ENCODE measurements at regions not wholly inside any gene's neighbourhood (a gene's known extent, or its start where the extent isn't known, plus 50 kb on each side); places are given as distances from the start of the nearest gene placed in this dataset.

DNA sequence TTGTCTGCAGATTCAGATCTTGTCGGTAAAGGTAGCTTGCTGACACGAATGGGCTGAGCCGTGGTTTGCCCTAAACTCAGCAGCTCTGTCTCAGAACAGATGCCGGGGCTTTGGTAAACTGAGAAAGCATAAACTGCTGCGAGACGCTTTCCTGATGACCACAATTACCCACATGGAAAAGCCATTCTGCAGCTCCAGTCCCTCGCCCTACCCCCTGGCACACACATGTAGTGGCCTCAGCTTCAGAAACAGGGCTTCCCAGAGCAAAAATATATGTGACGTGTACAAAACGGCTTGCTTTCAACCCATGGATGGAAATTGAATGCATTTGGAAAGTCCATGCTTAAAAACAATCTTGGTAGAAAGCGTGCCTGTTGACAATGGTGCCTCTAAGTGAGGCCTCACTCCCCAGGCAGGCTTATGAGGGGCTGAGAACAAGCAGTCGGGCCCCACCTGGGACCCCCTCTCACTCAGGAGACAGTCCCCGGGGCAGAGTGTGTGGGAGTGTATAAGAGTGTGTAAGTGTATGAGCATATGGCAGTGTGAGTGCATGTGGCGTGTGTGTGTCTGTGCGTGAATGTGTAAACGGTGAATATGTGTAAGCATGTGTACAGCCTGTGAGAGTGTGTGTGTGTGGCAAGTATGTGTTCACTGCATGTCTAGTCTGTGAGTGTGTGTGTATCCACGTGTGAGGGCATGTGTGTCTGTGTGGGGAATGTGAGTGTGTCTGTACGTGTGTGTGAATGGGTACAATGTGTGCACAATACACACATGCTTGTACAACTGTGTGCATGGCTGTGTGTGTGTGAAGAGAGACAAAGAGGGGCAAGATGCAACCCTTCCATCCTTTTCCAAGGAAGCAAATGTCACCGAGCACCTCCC lies 88.2 kb upstream of the SMIM23 start:
- Histone ChIP-seq H3K9me2 (replicated peaks; ENCODE audit: insufficient read depth, low read length) (no peaks in the 10 kb centered on the region), H3K4me2 (ENCODE audit: low read depth, low read length, poor library complexity, severe bottlenecking) (no peak overlapping the region), H3K4me3 (ENCODE audit: insufficient read depth, low read length, poor library complexity, severe bottlenecking) (no peak overlapping the region), H3K27ac (ENCODE audit: low read depth, low read length) (no peak overlapping the region), H3K79me2 (ENCODE audit: insufficient read depth, low read length) (no peaks in the 10 kb centered on the region), H3K9ac (ENCODE audit: low read length) (no peak overlapping the region), H3F3A (ENCODE audit: insufficient read depth) (no peaks in the 10 kb centered on the region), H3K27me3 (ENCODE audit: low read length) (no peaks in the 10 kb centered on the region), H4K20me1 (ENCODE audit: low read depth, low read length) (no peaks in the 10 kb centered on the region), H3K9me3 (ENCODE audit: insufficient read depth, low read length) (no peaks in the 10 kb centered on the region), H3K36me3 (ENCODE audit: low read length) (no peaks in the 10 kb centered on the region), H2AFZ (ENCODE audit: low read depth, low read length, severe bottlenecking) (no peak overlapping the region)
- no peak for TF ChIP-seq EZH2phosphoT487 (conservative IDR thresholded peaks at IDR 0.05; ENCODE audit: low read length)
- TF ChIP-seq, protein P1, sequence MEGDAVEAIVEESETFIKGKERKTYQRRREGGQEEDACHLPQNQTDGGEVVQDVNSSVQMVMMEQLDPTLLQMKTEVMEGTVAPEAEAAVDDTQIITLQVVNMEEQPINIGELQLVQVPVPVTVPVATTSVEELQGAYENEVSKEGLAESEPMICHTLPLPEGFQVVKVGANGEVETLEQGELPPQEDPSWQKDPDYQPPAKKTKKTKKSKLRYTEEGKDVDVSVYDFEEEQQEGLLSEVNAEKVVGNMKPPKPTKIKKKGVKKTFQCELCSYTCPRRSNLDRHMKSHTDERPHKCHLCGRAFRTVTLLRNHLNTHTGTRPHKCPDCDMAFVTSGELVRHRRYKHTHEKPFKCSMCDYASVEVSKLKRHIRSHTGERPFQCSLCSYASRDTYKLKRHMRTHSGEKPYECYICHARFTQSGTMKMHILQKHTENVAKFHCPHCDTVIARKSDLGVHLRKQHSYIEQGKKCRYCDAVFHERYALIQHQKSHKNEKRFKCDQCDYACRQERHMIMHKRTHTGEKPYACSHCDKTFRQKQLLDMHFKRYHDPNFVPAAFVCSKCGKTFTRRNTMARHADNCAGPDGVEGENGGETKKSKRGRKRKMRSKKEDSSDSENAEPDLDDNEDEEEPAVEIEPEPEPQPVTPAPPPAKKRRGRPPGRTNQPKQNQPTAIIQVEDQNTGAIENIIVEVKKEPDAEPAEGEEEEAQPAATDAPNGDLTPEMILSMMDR (IDR thresholded peaks at IDR 0.05; ENCODE audit: insufficient read depth, low read length, poor library complexity, severe bottlenecking): no peak

DNA sequence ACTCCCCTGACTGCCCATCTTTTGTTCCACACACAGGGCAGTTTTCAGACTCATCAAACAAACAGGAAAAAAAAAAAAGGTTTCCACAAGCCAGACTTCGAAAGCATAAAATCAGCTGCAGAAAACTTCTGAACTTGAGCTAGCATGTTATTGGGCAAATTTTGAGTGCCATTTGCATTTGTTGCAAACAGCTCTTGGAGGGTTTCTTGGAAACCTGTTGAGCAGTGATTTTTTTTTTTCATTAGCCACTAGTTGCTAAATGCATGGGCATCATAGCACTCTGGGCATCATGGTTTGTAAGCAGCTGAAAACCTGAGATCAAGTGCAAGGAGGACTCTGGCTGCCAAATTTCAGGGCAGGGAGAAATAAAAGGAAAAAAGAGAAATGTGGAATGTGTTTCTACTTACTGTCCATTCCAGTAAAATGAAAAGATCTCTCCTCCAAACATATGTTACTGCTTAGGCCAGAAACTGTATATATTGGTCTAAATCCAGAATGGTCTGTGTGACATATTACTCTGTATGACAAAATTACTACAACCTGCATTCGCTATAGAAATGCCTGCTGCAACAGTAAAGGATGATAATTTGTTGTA lies 85.2 kb upstream of the SMIM23 start:
- Histone ChIP-seq H3K9ac (ENCODE audit: low read length) (no peak overlapping the region), H3F3A (ENCODE audit: insufficient read depth) (no peaks in the 10 kb centered on the region), H3K79me2 (ENCODE audit: insufficient read depth, low read length) (no peaks in the 10 kb centered on the region), H3K9me2 (replicated peaks; ENCODE audit: insufficient read depth, low read length) (no peaks in the 10 kb centered on the region), H3K27me3 (ENCODE audit: low read length) (no peaks in the 10 kb centered on the region), H3K4me3 (ENCODE audit: insufficient read depth, low read length, poor library complexity, severe bottlenecking) (no peak overlapping the region), H3K4me2 (ENCODE audit: low read depth, low read length, poor library complexity, severe bottlenecking) (no peak overlapping the region), H2AFZ (ENCODE audit: low read depth, low read length, severe bottlenecking) (no peak overlapping the region), H3K9me3 (ENCODE audit: insufficient read depth, low read length) (no peaks in the 10 kb centered on the region), H4K20me1 (ENCODE audit: low read depth, low read length) (no peaks in the 10 kb centered on the region), H3K27ac (ENCODE audit: low read depth, low read length) (no peak overlapping the region), H3K36me3 (ENCODE audit: low read length) (no peaks in the 10 kb centered on the region)
- TF ChIP-seq EZH2phosphoT487 (conservative IDR thresholded peaks at IDR 0.05; ENCODE audit: low read length): no peak
- TF ChIP-seq, protein P1 (IDR thresholded peaks at IDR 0.05; ENCODE audit: insufficient read depth, low read length, poor library complexity, severe bottlenecking): no peak

DNA sequence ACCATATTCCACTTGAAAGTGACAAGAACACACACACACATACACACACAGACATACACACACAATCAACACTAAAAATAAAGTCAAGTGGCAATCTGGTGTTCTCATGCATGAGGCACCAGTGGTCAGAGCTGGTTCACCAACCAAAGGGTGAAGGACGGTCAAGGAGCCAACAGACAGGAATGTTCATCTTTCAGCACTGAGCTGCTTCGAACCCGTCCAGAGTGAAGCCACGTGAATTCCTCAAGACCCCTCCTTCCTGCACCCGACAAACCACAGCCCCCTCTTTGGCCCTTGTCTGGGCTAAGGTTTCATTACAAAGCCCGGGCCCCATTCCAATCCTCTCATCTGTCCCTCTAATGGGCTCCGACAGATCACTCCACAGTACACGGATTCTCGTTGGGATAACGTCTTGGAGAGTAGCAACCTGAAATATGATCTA lies 84.5 kb upstream of the SMIM23 start:
- Histone ChIP-seq H3K9me2 (replicated peaks; ENCODE audit: insufficient read depth, low read length) (no peaks in the 10 kb centered on the region), H3K27ac (ENCODE audit: low read depth, low read length) (no peak overlapping the region), H3K27me3 (ENCODE audit: low read length) (no peaks in the 10 kb centered on the region), H3K36me3 (ENCODE audit: low read length) (no peaks in the 10 kb centered on the region), H3K4me3 (ENCODE audit: insufficient read depth, low read length, poor library complexity, severe bottlenecking) (no peak overlapping the region), H4K20me1 (ENCODE audit: low read depth, low read length) (no peaks in the 10 kb centered on the region), H2AFZ (ENCODE audit: low read depth, low read length, severe bottlenecking) (no peak overlapping the region), H3F3A (ENCODE audit: insufficient read depth) (no peaks in the 10 kb centered on the region), H3K79me2 (ENCODE audit: insufficient read depth, low read length) (no peaks in the 10 kb centered on the region), H3K9ac (ENCODE audit: low read length) (no peak overlapping the region), H3K9me3 (ENCODE audit: insufficient read depth, low read length) (no peaks in the 10 kb centered on the region), H3K4me2 (ENCODE audit: low read depth, low read length, poor library complexity, severe bottlenecking) (no peak overlapping the region)
- TF ChIP-seq EZH2phosphoT487 (conservative IDR thresholded peaks at IDR 0.05; ENCODE audit: low read length): no peak
- TF ChIP-seq, protein P1 (IDR thresholded peaks at IDR 0.05; ENCODE audit: insufficient read depth, low read length, poor library complexity, severe bottlenecking): no peak
